Hematopoietic multipotent progenitor cell treated with erythropoietin and hydrocortisone succinate and interleukin-3 and kit ligand, for 6 days (in vitro differentiated cells): ENCODE measurements at regions not wholly inside any gene's neighbourhood (a gene's known extent, or its start where the extent isn't known, plus 50 kb on each side); places are given as distances from the start of the nearest gene placed in this dataset.

Experiments used
- DNase-seq: peaks from one replicate; pipeline ENCODE4 v3.0.0-alpha.2; 2015

GRCh38 chr14:80446356-80446755 lies 235.1 kb upstream of the DIO2 start:
- no peak for DNase-seq

- DNase-seq, result no peak
These were observed 234.3 kb upstream of the DIO2 start for GRCh38 chr14:80445605-80446004.

GRCh38 chr14:80434574-80435321 lies 223.4 kb upstream of the DIO2 start:
- DNase-seq, result no peak

GRCh38 chr14:80433811-80434210 lies 222.5 kb upstream of the DIO2 start:
- no peak for DNase-seq

- DNase-seq, result no peak
These were observed 217.4 kb upstream of the DIO2 start for GRCh38 chr14:80428671-80429070.

GRCh38 chr14:80428171-80428570 lies 216.9 kb upstream of the DIO2 start:
- no peak for DNase-seq

GRCh38 chr14:80427101-80427500 lies 215.8 kb upstream of the DIO2 start:
- DNase-seq, result no peak

GRCh38 chr14:80426683-80427082 lies 215.4 kb upstream of the DIO2 start:
- DNase-seq, result no peak

- no peak for DNase-seq
These were observed 214.4 kb upstream of the DIO2 start for GRCh38 chr14:80425686-80426085.

- no peak for DNase-seq
These were observed 208.5 kb upstream of the DIO2 start for GRCh38 chr14:80419769-80420168.

GRCh38 chr14:80419345-80419744 lies 208.0 kb upstream of the DIO2 start:
- DNase-seq, result no peak

GRCh38 chr14:80415636-80416035 lies 204.3 kb upstream of the DIO2 start:
- DNase-seq, result no peak

GRCh38 chr14:80414080-80414479 lies 202.8 kb upstream of the DIO2 start:
- DNase-seq, result no peak

- DNase-seq, result no peak
These were observed 193.1 kb upstream of the DIO2 start for GRCh38 chr14:80404413-80404812.

GRCh38 chr14:80403036-80403435 lies 191.7 kb upstream of the DIO2 start:
- no peak for DNase-seq

- DNase-seq, result no peak
These were observed 183.7 kb upstream of the DIO2 start for GRCh38 chr14:80395031-80395430.

GRCh38 chr14:80393766-80394165 lies 182.5 kb upstream of the DIO2 start:
- DNase-seq, result no peak

GRCh38 chr14:80390906-80391305 lies 179.6 kb upstream of the DIO2 start:
- DNase-seq, result no peak

GRCh38 chr14:80388980-80389711 lies 177.8 kb upstream of the DIO2 start:
- DNase-seq, result no peak

- no peak for DNase-seq
These were observed 176.3 kb upstream of the DIO2 start for GRCh38 chr14:80387563-80387981.

- no peak for DNase-seq
These were observed 174.0 kb upstream of the DIO2 start for GRCh38 chr14:80385336-80385735.

- no peak for DNase-seq
These were observed 171.9 kb upstream of the DIO2 start for GRCh38 chr14:80383223-80383622.

- no peak for DNase-seq
These were observed 170.6 kb upstream of the DIO2 start for GRCh38 chr14:80381807-80382363.

- DNase-seq, result no peak
These were observed 167.7 kb upstream of the DIO2 start for GRCh38 chr14:80379035-80379434.
